ENCODE measurements at regions not wholly inside any gene's neighbourhood (a gene's known extent, or its start where the extent isn't known, plus 50 kb on each side); places are given as distances from the start of the nearest gene placed in this dataset.
"Not testable (repeated sequence)": the region's sequence is repeated elsewhere in the genome, so short reads cannot be mapped to it uniquely, and the experiment has no call there.

DNA sequence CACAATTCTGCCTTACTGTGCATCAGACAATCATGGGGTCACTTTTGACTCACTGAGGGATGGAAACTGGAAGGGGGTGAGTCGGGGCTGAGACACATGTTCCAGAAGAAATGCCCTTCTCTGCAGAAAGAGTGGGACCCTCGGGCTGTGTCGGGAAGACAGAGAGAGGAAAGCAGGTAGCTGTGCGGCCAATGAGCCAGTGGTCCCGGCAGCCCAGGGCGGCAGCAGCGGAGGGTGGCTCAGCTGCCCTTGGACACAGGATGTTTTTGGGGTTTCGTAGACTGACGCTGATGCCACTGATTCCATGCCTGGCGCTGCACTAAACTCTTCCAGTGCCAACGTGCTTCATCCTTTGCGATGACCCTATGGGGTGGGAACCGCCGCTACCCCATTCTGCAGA lies 78.4 kb upstream of the PPP1R26 start:
- intact Hi-C loops (cut with micrococcal nuclease): no loop called here
- no peak for DNase-seq

DNA sequence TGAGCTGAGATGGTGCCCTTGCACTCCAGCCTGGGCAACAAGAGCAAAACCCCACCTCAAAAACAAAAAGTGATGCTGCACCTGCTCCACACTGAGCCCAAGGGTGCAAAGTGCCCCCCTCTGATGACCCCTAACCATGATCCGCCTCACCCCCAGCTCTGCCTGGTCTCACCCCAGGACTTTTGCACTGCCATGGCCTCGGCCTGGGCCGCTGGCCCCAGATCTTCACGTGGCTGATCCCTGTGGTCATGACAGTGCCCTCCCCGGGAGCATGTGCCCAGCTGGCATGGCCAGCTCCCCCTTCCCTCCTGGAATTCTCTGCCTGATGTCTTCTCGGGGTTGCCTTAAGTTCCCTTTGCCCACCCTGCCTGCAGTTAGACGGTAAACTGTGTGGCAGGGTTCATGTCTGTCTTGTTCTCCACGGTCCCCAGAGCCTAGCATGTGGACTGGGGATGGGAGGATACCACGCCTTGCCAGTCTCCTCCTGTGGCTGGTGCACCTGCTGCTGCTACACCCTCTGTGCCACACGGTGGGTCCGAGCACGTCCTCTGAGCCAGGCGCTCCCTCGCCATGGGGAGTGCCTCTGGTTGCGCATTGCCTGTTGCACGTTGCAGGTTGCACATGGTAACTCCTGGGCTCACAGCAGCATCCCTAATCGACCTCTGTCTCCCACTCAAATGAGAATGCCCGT lies 77.4 kb upstream of the PPP1R26 start:
- DNase-seq: no peak
- no peak for ATAC-seq
- intact Hi-C loops (cut with micrococcal nuclease): no loop called here

More for the DNA sequence above, 78.4 kb upstream of the PPP1R26 start:
- ATAC-seq: no peak

DNA sequence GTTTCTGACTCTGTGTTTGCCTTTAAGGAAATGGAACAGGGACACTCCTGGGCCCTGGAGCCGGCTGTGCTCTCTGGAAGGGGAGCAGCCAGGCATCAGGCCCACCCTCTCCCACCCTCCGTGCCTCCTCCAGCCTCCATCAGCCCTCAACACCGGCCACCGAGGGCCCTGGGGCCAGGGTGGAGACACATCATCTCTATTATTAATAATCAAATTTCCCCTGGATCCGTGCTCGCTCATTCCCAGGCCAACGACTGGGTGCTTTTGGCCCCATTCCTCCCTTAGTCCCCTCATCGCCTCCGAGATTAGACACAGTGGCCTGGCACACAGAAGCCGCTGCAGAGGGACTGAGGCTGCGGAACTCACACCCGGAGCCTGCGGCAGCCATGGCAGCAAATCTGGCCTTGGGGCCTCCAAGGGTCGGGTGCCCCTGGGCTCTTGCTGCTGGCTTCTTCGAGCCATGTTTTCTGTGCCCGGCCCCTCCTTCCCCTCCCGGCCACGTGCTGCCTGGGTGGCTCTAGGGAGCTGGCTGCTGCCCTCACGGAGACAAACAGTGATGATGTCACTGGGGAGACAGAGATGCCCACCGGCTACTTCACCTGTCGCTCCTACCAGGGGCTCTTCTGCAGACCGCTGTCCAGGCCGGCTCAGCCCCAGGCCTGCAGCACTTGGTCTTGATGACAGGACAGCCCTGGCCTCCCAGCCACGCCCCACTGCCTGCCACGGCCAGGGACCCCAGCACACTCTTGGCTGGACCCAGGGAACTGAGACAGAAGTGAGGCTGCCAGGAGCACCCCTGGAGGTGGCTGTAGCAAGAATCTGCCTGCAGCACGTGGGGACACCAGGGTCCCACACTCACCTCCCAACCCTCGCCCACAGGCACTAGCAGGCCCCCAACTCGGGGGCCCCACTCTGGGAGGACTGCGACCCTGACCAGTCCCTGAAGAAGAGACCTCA lies 76.6 kb upstream of the PPP1R26 start:
- DNase-seq (no peak), ATAC-seq (no peak)
- intact Hi-C loops (cut with micrococcal nuclease): no loop called here

DNA sequence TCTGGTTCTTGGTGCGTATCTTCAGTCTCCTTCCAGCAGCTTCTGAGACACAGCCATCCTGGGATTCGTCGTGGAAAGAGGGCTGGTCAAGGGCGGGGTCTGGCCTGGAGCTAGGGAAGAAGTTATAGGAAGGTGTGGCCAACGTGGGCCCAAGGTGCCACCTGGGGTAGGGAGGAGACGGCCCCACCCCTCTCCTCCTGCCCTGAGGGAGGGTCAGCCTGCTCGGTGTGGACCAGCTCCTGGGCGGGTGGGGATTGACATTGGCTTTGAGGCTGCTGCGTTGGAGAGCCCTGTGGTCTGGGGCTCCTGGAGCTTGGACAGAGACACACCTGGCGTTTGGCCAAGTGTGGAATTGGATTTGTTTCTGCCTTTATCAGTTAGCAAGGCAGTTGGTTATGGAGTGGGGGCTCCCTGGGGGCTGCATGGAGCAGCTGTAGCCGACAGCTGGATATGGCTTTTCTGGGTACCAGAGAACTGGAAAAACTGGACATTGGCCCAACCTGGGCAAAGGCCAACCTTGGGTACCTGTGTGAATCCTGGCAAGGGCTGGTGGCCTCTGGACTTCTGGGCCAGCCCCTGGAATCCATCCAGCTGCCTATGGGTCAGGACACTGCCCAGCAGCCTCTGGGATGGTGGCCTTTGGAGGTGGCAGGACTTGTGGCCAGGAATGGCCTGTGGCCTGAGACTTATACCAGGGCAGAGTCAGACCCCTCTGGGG lies 75.7 kb upstream of the PPP1R26 start:
- intact Hi-C loops (cut with micrococcal nuclease): no loop called here
- DNase-seq (no peak), ATAC-seq (no peak)

DNA sequence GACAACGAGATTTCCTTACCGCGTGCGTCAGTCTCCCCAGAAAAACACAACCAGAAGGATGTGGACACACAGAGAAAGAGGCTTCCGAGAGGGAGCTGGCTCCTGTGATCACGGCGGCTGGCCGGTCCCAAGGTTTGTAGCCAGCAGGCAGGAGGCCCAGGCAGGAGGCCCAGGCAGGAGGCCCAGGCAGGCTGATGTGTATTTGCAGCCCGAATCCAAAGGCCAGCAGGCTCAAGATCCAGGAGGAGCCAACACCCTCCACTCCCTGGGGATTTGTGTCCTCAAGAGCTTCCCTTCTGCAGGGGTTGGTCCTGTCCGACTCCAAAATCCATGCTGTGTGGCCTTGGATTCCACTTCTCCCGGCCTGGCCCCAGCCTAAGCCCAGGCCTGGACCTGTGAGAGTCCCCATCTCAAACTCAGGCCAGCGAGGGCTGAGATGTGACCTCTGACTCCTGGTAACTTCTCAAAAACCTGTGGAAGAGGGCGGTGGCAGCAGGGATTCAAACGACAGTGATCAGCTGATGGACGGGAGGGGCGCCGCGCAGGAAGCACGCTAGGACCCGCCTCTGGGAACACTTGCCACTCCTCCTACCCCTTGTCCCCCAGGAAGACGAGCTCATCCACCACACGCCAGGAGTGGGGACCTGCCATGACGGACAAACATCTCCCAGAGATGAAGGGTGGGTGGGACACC lies 75.0 kb upstream of the PPP1R26 start:
- DNase-seq: peak; percentile 6
- intact Hi-C loops (cut with micrococcal nuclease): no loop called here
- ATAC-seq: no peak

DNA sequence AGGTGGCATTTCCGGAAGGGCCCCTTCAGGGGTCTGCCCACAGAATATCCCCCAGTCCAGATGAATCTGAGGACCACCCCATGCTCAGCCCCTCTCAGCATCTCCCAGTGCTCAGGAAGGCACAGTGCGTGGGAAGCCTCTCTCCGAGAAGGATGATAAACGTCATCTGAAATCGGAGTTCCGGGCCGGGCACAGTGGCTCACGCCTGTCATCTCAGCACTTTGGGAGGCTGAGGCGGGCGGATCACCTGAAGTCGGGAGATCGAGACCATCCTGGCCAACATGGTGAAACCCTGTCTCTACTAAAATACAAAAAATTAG lies 74.5 kb upstream of the PPP1R26 start:
- peak; percentile 2 for DNase-seq
- intact Hi-C loops (cut with micrococcal nuclease); ATAC-seq: not testable (repeated sequence)

DNA sequence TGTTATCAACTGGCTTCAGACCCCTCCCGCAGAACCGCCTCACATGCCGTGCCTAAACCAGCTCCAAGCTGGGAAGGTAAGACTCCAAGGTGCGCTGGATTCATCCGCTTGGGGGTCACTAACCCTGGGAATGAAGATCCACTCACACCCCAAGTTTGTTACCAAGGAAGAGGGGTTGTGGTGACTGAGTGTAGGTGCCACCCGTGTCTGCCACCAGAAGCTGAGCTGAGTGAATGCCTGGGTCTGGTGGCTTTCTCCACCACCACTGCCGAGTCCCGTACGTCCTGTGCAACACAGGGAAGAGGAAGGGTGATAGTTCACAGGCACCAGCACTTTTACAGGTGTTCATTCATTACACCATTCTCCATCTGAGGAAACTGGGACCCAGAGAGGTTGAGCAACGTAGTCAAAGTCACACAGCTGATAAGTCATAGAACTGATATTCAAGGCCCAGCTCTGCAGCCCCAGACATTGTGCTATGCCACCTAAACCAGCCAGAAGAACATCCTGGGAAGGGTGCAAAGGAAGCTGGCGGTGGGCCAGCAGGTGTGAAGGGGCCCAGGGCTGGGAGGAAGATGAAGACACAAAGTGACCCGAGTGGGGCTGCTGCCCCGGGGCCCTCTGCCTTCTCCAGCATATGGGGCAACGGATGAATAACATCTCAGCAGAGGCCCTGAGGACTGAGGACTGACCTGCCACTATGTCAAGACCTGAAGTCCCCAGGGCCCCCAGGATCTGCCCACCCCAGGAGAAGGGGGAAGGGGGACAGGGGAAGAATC lies 70.9 kb upstream of the PPP1R26 start:
- no peak for ATAC-seq
- no peak for DNase-seq
- intact Hi-C loops (cut with micrococcal nuclease): no loop called here

DNA sequence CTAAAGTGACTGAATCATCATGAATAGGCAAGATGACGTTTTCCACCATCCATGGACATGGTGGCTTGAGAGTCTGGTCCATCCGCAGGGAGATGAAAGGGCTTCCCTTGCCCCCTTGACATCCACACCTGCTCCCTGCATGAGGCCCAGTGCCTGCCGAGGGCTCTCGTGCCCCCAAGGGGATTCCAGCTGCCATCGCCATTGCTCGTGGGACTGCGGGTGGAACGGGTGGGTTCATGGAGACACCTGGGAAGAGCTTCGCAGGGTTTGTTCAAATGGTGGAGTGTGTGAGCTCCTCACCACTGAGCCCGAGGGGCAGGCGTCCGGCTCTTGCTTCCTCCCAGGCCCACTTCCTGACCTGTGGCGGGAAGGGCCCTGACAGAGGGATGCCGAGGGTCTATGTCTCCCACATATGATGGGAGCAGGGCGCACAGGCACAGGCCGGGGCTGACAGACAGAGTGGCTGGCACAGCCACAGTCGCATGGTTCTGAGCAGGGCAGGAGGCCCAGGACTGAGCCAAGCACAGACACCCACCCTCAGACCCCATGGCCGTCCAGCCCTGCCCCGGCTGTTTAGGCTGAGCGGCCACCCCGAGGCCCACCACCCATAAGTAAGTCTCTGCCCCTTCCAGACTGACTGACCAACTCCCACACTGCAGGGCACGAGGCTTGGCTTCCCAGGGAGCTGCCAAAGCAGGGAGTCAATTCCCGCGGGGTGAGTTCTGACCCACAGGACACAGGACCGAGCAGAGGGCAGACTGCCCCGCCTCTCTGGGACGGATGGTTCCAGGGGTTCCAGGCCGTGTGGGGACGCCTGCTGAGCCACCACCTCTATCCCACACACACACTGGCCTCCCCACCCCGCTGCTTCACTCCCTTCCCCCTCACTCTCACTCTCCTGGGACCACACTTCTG lies 70.0 kb upstream of the PPP1R26 start:
- DNase-seq (no peak), ATAC-seq (no peak)
- intact Hi-C loops (cut with micrococcal nuclease): loop anchor here (10.0 kb wide), 1 partner anchor 325 kb away; the partner anchor contains the start of gene OLFM1

DNA sequence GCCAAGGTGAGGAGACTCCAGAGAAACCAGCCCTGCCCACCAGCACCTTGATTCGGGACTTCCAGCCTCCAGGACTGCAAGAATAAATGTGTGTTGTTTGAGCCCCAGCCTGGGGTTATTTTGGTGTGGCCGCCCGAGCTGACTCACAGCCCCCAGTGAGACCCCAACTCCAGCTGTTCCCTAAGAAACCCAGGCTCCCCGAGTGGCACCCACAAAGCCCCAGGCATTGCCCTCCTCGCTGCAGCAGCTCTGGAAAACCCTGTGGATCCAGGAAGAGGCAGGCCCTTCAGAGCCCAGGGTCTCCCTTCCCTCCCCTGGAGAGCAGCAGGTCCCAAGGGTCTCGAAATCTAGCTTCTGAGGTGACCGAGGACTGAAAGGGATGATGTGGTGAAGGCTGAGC lies 69.2 kb upstream of the PPP1R26 start:
- ATAC-seq (no peak), DNase-seq (no peak)
- intact Hi-C loops (cut with micrococcal nuclease): loop anchor here (10.0 kb wide), 1 partner anchor 326 kb away; the partner anchor contains the start of gene OLFM1

DNA sequence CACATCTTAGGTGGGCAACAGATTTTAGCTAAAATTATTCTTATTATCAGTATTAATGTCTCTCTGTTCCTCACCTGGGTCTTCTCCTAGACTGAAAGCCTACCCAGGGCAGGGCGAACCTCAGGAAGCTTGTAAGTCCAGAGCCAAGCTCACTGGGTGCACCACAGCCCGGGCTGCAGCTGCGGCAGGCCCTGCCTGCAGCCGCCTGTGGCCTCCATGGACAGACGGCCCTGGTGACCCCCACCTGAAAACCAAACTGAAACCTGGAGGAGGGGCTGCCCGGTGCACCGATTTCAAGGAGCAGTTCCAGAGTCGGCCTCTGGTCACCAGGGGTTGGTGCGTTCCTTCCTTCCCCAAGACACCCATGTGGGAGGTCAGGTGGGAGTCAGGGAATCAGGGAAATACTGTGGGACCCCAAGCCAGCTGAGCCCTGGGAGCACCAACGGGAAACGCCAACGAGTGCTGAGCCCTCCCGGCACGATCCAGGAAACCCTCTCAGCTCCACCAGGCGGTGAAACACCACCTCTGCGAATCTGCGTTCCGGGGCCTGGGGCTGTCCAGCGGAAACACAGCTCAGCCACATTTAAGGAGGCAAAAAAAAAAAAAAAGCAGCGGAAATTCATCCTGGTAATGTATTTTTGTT lies 68.6 kb upstream of the PPP1R26 start:
- ATAC-seq (no peak), DNase-seq (no peak)
- intact Hi-C loops (cut with micrococcal nuclease): loop anchor here (10.0 kb wide), 1 partner anchor 326 kb away; the partner anchor contains the start of gene OLFM1

DNA sequence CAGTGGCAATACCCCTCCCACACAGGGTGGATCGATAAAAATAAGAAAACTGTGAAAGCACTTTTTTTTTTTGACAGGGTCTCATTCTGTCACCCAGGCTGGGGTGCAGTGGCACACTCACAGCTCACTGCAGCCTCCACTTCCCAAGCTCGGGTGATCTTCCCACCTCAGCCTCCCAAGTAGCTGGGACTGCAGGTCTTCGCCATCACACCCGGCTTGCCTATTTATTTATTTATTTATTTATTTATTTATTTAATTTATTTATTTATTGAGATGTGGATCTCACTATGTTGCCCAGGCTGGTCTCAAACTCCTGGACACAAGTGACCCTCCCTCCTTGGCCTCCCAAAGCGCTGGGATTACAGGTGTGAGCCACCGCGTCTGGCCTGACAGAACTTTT lies 68.0 kb upstream of the PPP1R26 start:
- not testable (repeated sequence) for ATAC-seq, DNase-seq
- intact Hi-C loops (cut with micrococcal nuclease): loop anchor here (10.0 kb wide), 1 partner anchor 327 kb away; the partner anchor contains the start of gene OLFM1

DNA sequence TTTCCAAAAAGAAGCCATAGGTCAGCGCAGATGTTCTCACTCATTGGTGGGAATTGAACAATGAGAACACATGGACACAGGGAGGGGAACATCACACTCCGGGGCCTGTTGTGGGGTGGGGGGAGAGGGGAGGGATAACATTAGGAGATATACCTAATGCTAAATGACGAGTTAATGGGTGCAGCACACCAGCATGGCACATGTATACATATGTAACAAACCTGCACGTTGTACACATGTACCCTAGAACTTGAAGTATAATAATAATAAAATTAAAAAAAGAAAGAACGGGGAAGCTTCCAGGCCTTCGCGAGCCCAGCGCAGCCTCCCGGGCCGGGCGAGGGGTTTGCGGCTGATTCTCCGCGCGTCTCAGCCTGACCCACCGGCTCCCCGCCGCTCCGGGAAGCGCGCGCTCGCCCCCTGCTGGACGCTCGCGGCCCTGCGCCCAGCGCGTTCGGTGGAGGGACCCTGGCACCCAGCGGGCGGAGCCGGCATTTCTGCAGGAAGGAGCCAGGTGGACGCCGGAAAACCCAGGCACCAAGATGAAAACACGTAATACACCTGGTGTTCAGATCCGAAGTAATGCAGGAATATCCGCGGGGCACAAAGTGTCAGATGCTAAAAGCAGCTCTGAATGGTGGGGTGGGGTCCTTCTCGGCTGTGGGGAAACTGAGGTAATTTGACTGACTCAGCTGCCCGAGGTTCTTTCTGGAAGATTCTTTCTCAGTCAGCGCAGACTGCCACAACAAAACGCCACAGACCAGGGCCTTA lies 67.1 kb upstream of the PPP1R26 start:
- ATAC-seq: peak; percentile 95
- intact Hi-C loops (cut with micrococcal nuclease): loop anchor here (10.0 kb wide), 1 partner anchor 328 kb away; the partner anchor contains the start of gene OLFM1
- DNase-seq: peak; percentile 83

DNA sequence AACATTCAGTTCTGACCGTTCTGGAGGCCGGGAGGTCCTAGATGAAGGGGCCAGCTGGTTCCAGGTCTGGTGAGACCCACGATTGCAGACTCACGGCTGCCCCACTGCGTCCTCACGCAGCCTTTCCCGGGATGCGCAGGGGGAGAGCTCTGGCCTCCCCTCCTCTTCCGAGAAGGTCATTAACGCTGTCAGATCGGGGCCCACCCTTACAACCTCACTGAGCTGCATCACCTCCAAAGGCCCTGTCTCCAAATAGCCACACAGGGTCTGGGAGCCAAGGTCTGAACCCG lies 66.6 kb upstream of the PPP1R26 start:
- intact Hi-C loops (cut with micrococcal nuclease): loop anchor here (10.0 kb wide), 1 partner anchor 328 kb away; the partner anchor contains the start of gene OLFM1
- no peak for DNase-seq

DNA sequence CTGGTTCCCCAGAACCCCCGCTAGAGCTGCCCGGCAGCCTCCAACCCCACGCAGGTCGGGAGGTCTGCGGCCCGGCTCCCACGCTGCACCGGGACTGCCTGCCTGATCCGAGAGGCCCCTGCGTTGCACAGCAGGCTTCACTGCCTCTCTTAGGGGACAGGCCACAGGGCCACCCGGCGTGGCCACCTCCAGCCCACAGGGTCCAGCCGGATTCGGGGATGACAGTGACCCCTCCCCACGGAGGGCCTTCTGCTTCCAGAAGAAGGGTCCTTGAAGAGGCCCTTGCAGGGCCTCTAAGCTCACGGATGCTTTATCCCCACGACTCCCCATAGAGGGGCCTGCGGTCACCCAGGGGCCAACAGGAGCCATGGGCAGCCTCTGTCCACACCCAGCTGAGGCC lies 66.1 kb upstream of the PPP1R26 start:
- DNase-seq: no peak
- intact Hi-C loops (cut with micrococcal nuclease): loop anchor here (10.0 kb wide), 1 partner anchor 329 kb away; the partner anchor contains the start of gene OLFM1
- no peak for ATAC-seq

More for the DNA sequence above, 66.6 kb upstream of the PPP1R26 start:
- no peak for ATAC-seq

DNA sequence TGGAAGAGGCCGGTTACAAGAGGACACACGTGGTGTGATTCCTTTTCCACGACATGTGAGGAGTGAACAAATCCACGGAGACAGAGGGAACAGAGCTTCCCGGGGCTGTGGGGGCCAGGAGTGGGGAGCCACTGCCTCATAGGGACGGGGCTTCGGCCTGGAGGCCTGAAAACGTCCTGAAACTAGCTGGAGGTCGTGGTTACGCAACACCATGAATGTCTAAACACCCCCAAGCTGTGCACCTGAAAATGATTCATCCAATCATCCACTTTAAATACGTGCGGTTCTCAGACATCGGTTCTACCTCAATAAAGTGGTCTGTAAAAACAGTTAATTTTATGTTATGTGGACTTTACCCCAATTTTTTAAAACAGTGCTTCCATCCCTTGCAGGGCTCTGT lies 65.3 kb upstream of the PPP1R26 start:
- no peak for ATAC-seq
- intact Hi-C loops (cut with micrococcal nuclease): loop anchor here (10.0 kb wide), 1 partner anchor 329 kb away; the partner anchor contains the start of gene OLFM1
- no peak for DNase-seq

DNA sequence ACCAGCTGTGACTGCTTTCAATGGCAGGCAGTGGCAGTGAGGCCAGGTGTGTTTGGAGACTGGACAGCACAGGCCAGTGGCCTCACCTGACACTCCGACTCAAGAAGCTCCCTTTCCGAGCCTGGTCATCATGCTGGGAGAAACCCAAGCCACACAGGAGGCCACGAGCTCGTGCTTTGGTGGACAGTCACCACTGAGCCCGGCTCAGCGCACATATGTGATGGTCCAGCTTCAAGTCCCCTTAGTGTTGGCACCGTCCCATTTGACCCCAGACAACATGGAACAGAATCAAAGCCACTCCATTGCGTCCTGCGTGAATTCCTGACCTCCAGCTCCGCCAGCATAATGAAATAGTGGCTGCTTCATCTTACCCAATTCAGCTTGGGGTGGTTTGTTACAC lies 64.0 kb upstream of the PPP1R26 start:
- intact Hi-C loops (cut with micrococcal nuclease): loop anchor here (10.0 kb wide), 1 partner anchor 331 kb away; the partner anchor contains the start of gene OLFM1
- no peak for DNase-seq

More for the DNA sequence above, 64.0 kb upstream of the PPP1R26 start:
- ATAC-seq: no peak

All from left ventricle myocardium superior (tissue), 1 donor.